ENCODE measurements at regions not wholly inside any gene's neighbourhood (a gene's known extent, or its start where the extent isn't known, plus 50 kb on each side); places are given as distances from the start of the nearest gene placed in this dataset.

- Histone ChIP-seq H3K4me1 (replicated peaks; ENCODE audit: insufficient read depth) (no peaks in the 10 kb centered on the region), H3K9me2 (ENCODE audit: insufficient read depth) (no peaks in the 10 kb centered on the region), H3K9me3 (ENCODE audit: insufficient read depth, low read depth) (no peaks in the 10 kb centered on the region), H3F3A (ENCODE audit: insufficient read depth, low read depth) (no peaks in the 10 kb centered on the region), H3K4me3 (no peak overlapping the region), H3K27ac (no peak overlapping the region), H3K27me3 (ENCODE audit: insufficient read depth, low read depth) (peaks cover 76% of the 10 kb centered on the region), H3K4me2 (no peak overlapping the region), H4K20me1 (ENCODE audit: insufficient read depth) (no peaks in the 10 kb centered on the region), H2AFZ (no peak overlapping the region), H3K79me2 (ENCODE audit: low read depth) (no peaks in the 10 kb centered on the region), H3K36me3 (ENCODE audit: low read depth) (no peaks in the 10 kb centered on the region)
- POLR2A ChIA-PET (ENCODE audit: unreplicated experiment): no interaction called here
- CTCF ChIA-PET: no interaction called here
- TF ChIP-seq, protein P1, sequence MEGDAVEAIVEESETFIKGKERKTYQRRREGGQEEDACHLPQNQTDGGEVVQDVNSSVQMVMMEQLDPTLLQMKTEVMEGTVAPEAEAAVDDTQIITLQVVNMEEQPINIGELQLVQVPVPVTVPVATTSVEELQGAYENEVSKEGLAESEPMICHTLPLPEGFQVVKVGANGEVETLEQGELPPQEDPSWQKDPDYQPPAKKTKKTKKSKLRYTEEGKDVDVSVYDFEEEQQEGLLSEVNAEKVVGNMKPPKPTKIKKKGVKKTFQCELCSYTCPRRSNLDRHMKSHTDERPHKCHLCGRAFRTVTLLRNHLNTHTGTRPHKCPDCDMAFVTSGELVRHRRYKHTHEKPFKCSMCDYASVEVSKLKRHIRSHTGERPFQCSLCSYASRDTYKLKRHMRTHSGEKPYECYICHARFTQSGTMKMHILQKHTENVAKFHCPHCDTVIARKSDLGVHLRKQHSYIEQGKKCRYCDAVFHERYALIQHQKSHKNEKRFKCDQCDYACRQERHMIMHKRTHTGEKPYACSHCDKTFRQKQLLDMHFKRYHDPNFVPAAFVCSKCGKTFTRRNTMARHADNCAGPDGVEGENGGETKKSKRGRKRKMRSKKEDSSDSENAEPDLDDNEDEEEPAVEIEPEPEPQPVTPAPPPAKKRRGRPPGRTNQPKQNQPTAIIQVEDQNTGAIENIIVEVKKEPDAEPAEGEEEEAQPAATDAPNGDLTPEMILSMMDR (conservative IDR thresholded peaks at IDR 0.05): no peak
- no peak for TF ChIP-seq EZH2 (IDR thresholded peaks at IDR 0.05; ENCODE audit: low read depth)
- no peak for DNase-seq
- no TSS peak for BruUV-seq (replicated peaks)
- intact Hi-C loops (cut with micrococcal nuclease; ENCODE audit: unreplicated experiment): no loop called here
Measured at GRCh38 chr12:4217091-4217490, 56.5 kb upstream of the CCND2 start.

GRCh38 chr12:4216187-4216927, 57.2 kb upstream of the CCND2 start:
- intact Hi-C loops (cut with micrococcal nuclease; ENCODE audit: unreplicated experiment): no loop called here
- Histone ChIP-seq H3K27me3 (ENCODE audit: insufficient read depth, low read depth) (peaks cover 83% of the 10 kb centered on the region), H3K4me1 (replicated peaks; ENCODE audit: insufficient read depth) (no peaks in the 10 kb centered on the region), H3K36me3 (ENCODE audit: low read depth) (no peaks in the 10 kb centered on the region), H4K20me1 (ENCODE audit: insufficient read depth) (no peaks in the 10 kb centered on the region), H3K4me3 (no peak overlapping the region), H3K4me2 (no peak overlapping the region), H3K27ac (no peak overlapping the region), H3K79me2 (ENCODE audit: low read depth) (no peaks in the 10 kb centered on the region), H3F3A (ENCODE audit: insufficient read depth, low read depth) (no peaks in the 10 kb centered on the region), H3K9me3 (ENCODE audit: insufficient read depth, low read depth) (no peaks in the 10 kb centered on the region), H3K9me2 (ENCODE audit: insufficient read depth) (no peaks in the 10 kb centered on the region), H2AFZ (no peak overlapping the region)
- no TSS peak for BruUV-seq (replicated peaks)
- DNase-seq: no peak
- POLR2A ChIA-PET (ENCODE audit: unreplicated experiment): no interaction called here
- CTCF ChIA-PET: no interaction called here
- no peak for TF ChIP-seq EZH2 (IDR thresholded peaks at IDR 0.05; ENCODE audit: low read depth)
- TF ChIP-seq, protein P1 (conservative IDR thresholded peaks at IDR 0.05): no peak

- DNase-seq: no peak
- Histone ChIP-seq H4K20me1 (ENCODE audit: insufficient read depth) (no peaks in the 10 kb centered on the region), H3K9me3 (ENCODE audit: insufficient read depth, low read depth) (no peaks in the 10 kb centered on the region), H3K27ac (no peak overlapping the region), H3K36me3 (ENCODE audit: low read depth) (no peaks in the 10 kb centered on the region), H3K79me2 (ENCODE audit: low read depth) (no peaks in the 10 kb centered on the region), H3K27me3 (ENCODE audit: insufficient read depth, low read depth) (peaks cover 85% of the 10 kb centered on the region), H3K4me2 (no peak overlapping the region), H3F3A (ENCODE audit: insufficient read depth, low read depth) (no peaks in the 10 kb centered on the region), H3K9me2 (ENCODE audit: insufficient read depth) (no peaks in the 10 kb centered on the region), H3K4me3 (no peak overlapping the region), H2AFZ (no peak overlapping the region), H3K4me1 (replicated peaks; ENCODE audit: insufficient read depth) (no peaks in the 10 kb centered on the region)
- TF ChIP-seq, protein P1 (conservative IDR thresholded peaks at IDR 0.05): no peak
- TF ChIP-seq EZH2 (IDR thresholded peaks at IDR 0.05; ENCODE audit: low read depth): no peak
- intact Hi-C loops (cut with micrococcal nuclease; ENCODE audit: unreplicated experiment): no loop called here
- BruUV-seq (replicated peaks): no TSS peak
- POLR2A ChIA-PET (ENCODE audit: unreplicated experiment): no interaction called here
- CTCF ChIA-PET: no interaction called here
Measured at GRCh38 chr12:4215229-4216186, 58.1 kb upstream of the CCND2 start.

Measured in PC-9 (cell line).